H1 (cell line): ENCODE measurements at regions not wholly inside any gene's neighbourhood (a gene's known extent, or its start where the extent isn't known, plus 50 kb on each side); places are given as distances from the start of the nearest gene placed in this dataset.

ENCODE experiments used
- HDAC2 ChIP-seq, 2 experiments: fragments of 300-600 bp in 1 of 2; sonication (generic) in 1 of 2; IDR thresholded peaks; 2 replicates each; pipeline ENCODE4 v1.6.1; 2011 to 2012; ENCODE audit warnings: low read depth in 2 of 2, low read length in 2 of 2, mild to moderate bottlenecking in 2 of 2, moderate library complexity in 2 of 2, borderline replicate concordance in 1 of 2, inconsistent platforms in 1 of 2
- MAX ChIP-seq: IDR thresholded peaks from 2 replicates; pipeline ENCODE4 v1.6.1; 2012; ENCODE audit warnings: inconsistent platforms
- PHF8 ChIP-seq: fragments of 200-600 bp; sonication (generic); conservative IDR thresholded peaks from 2 replicates; pipeline ENCODE4 v1.7.1; 2012; ENCODE audit warnings: low read depth, mild to moderate bottlenecking, inconsistent platforms, low read length, moderate library complexity
- POU5F1 ChIP-seq: IDR thresholded peaks from 2 replicates; pipeline ENCODE4 v1.6.1; 2011; ENCODE audit warnings: low read depth, mild to moderate bottlenecking, low read length, moderate library complexity
- RBBP5 ChIP-seq: IDR thresholded peaks from 2 replicates; pipeline ENCODE4 v1.7.1; 2012; ENCODE audit warnings: low read depth, mild to moderate bottlenecking, inconsistent platforms, low read length, moderate library complexity, borderline replicate concordance
- SP4 ChIP-seq: IDR thresholded peaks from 2 replicates; pipeline ENCODE4 v1.6.1; 2012; ENCODE audit warnings: low read length, inconsistent platforms
- SRF ChIP-seq: IDR thresholded peaks from 2 replicates; pipeline ENCODE4 v1.6.1; 2011; ENCODE audit warnings: mild to moderate bottlenecking, low read depth, low read length, moderate library complexity

- TF ChIP-seq MAX (no peak), RBBP5 (no peak), POU5F1 (no peak), SRF (no peak), SP4 (no peak), PHF8 (no peak), HDAC2 (IDR thresholded peaks at IDR 0.05; ENCODE audit: borderline replicate concordance in 1 of 2, low read depth in 2 of 2, low read length in 2 of 2) (no peak)
- TF ChIP-seq, all 59 proteins: peak for 0
These were observed 93.2 kb upstream of the FAT3 start (continued) for GRCh38 chr11:92131289-92131865.
